ENCODE measurements at regions not wholly inside any gene's neighbourhood (a gene's known extent, or its start where the extent isn't known, plus 50 kb on each side); places are given as distances from the start of the nearest gene placed in this dataset.
A peak's percentile ranks its signal among the peaks of the same experiment; 100 is the strongest.

DNA sequence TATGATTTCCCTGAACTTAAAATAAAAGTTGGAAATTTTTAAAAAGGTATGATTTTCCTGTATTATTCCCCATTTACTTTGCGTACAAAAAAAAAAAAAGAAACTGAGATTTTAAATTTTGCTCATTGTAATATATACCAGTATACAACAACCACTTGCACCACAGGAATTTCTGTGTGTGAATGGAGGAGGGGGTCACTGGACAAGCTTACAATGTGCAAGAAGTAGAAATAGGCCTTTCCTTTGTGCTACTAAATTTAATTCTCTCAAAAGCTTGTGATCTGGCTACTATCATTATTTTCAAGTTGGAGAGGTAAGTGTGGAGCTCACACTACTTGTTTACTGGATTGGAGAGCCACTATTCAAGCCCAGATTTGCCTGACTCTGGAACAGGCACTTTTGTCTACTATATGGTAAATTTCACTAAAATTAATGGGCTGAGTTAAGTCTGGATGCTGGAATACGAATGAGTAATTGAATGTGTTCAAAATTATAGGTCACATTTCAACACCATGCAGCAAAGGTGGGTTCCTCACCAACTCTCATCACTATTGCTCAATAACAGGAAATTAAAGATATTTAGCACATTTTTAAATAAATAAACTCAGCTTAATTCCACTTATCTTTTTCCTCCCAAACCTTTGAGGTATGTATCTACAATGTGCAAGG is 148.0 kb upstream of the MBNL1 start:
- no peak overlapping the region for H3K4me3 ChIP-seq (ENCODE audit: low read depth, low read length)
- peak; percentile 57 for DNase-seq (ENCODE audit: low read depth, low spot score)
- in situ Hi-C loops (cut with HindIII; ENCODE audit: low sequenced_read_pairs), result no loop called here
- TF ChIP-seq, protein P1, sequence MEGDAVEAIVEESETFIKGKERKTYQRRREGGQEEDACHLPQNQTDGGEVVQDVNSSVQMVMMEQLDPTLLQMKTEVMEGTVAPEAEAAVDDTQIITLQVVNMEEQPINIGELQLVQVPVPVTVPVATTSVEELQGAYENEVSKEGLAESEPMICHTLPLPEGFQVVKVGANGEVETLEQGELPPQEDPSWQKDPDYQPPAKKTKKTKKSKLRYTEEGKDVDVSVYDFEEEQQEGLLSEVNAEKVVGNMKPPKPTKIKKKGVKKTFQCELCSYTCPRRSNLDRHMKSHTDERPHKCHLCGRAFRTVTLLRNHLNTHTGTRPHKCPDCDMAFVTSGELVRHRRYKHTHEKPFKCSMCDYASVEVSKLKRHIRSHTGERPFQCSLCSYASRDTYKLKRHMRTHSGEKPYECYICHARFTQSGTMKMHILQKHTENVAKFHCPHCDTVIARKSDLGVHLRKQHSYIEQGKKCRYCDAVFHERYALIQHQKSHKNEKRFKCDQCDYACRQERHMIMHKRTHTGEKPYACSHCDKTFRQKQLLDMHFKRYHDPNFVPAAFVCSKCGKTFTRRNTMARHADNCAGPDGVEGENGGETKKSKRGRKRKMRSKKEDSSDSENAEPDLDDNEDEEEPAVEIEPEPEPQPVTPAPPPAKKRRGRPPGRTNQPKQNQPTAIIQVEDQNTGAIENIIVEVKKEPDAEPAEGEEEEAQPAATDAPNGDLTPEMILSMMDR (IDR thresholded peaks at IDR 0.05; ENCODE audit: low read depth, low read length), result no peak

DNA sequence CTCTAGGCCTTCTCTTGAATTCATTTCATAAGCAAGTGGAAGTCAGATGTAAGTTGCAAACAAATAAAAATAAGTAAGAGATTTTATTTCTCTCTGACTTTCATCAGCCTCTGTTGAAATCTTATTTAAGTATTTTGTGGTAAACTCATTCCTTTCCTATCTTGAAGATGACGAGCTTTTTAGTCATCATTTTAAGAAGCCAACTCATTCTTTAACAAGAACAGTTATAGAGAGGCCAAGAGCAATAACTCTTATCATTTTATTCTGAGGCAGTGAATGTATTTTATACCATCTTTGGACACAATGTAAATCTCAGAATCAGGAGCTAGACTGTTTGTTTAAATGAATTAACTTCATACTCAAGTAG is 147.5 kb upstream of the MBNL1 start:
- peak; percentile 90 for DNase-seq (ENCODE audit: low read depth, low spot score)
- in situ Hi-C loops (cut with HindIII; ENCODE audit: low sequenced_read_pairs), result no loop called here
- no peak overlapping the region for H3K4me3 ChIP-seq (ENCODE audit: low read depth, low read length)
- TF ChIP-seq, protein P1 (IDR thresholded peaks at IDR 0.05; ENCODE audit: low read depth, low read length), result no peak

DNA sequence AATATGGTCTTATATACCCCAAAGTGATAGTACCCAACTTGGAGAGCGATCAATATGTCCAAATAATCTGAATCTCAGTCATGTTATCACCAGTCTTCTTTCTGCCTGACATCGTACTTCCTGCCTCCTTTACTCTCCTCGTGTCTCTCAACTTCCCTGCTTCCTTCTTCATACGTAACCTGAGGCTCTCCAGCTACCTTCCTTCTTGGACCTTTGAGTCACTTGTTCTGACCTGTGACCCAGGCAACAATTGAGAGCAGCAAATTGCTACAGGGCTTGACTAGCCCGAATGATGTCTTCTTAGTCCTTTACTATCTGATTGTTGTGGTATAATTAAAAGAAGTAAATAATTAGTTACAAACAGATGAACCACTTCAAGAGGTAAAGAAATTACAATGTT is 145.9 kb upstream of the MBNL1 start:
- DNase-seq (ENCODE audit: low read depth, low spot score), result no peak
- TF ChIP-seq, protein P1 (IDR thresholded peaks at IDR 0.05; ENCODE audit: low read depth, low read length), result no peak
- in situ Hi-C loops (cut with HindIII; ENCODE audit: low sequenced_read_pairs), result no loop called here
- H3K4me3 ChIP-seq (ENCODE audit: low read depth, low read length), result no peak overlapping the region

DNA sequence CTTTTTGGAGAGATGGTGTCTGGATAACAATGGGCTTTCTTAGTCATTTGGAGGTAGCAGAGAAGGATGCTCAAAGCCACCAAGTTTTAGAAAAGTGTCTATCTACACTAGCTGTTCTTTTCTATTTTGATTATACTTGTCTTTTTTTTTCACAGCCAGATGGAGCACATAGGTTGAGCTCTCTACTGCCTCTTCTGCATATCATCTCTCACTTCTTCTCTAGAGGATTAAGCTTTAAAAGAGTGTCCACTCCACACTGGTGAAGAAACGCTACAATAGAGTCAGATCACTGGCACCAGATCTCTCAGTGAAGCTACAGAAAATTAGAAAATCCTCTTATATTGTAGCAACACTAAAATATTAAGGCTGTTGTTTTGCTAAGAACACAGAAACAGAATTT is 145.3 kb upstream of the MBNL1 start:
- TF ChIP-seq, protein P1 (IDR thresholded peaks at IDR 0.05; ENCODE audit: low read depth, low read length), result no peak
- DNase-seq (ENCODE audit: low read depth, low spot score), result no peak
- no peak overlapping the region for H3K4me3 ChIP-seq (ENCODE audit: low read depth, low read length)
- in situ Hi-C loops (cut with HindIII; ENCODE audit: low sequenced_read_pairs), result no loop called here

DNA sequence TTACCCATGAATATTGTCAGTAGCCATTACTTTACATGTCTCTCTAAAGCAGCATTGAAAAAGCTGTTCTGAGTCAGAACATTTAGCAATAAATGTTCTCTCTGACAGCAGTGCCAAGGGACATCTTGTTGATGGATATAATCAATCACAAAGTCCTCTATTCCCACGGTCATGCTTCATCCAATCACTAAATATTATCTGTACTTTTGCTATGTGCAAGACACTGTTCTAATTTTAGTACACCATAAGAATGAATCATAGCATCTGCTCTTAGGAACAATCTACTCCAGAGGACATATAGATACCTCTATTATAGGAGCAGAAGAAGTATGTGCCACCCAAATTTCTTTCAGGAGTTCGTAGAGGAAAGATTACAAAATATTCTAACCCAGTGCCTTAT is 142.5 kb upstream of the MBNL1 start:
- TF ChIP-seq, protein P1 (IDR thresholded peaks at IDR 0.05; ENCODE audit: low read depth, low read length), result no peak
- peak; percentile 46 for DNase-seq (ENCODE audit: low read depth, low spot score)
- in situ Hi-C loops (cut with HindIII; ENCODE audit: low sequenced_read_pairs), result no loop called here
- H3K4me3 ChIP-seq (ENCODE audit: low read depth, low read length), result no peak overlapping the region

DNA sequence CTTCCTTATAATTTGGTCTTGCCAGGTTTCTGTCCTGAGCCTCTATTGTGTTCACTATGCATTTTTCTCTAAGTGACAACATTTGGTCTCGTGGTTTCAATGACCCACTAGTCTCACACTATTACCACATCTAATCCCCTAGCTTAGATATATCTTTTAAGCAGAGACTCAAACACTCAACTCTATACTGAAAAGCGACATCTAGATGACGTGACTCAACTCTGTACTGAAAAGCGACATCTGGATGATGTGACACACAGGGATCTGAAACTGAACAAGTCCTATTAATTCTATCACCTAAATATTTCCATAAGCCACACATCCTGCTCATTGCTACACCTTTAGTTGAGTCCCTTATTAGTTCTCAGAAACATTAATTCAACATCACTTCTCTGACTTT is 141.7 kb upstream of the MBNL1 start:
- no peak overlapping the region for H3K4me3 ChIP-seq (ENCODE audit: low read depth, low read length)
- in situ Hi-C loops (cut with HindIII; ENCODE audit: low sequenced_read_pairs), result no loop called here
- TF ChIP-seq, protein P1 (IDR thresholded peaks at IDR 0.05; ENCODE audit: low read depth, low read length), result no peak
- no peak for DNase-seq (ENCODE audit: low read depth, low spot score)

Data from astrocyte of the spinal cord (primary cell).